ENCODE measurements at regions not wholly inside any gene's neighbourhood (a gene's known extent, or its start where the extent isn't known, plus 50 kb on each side); places are given as distances from the start of the nearest gene placed in this dataset.

DNA sequence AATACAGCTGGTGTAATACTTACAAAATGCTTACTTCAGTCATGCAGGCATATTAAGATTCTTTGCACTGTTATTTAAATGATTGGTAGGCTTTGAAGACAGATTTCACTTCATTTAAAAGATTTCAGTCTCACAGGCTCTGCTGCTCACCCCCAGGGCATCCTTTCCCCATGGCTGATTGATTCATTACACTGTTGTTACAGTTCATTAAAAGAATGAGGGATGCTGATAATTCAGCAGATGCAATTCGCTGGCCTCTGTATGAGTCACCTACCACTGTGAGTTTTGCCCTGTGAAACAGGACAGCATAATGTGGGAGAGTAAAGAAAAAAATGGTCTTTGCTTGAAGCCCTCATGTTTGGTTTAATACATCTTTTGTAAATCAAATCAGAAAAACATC lies 246.9 kb downstream of the CYLC2 start:
- TF ChIP-seq CTCF (IDR thresholded peaks at IDR 0.05; ENCODE audit: low read length) (no peak), EZH2 (IDR thresholded peaks at IDR 0.05; ENCODE audit: borderline replicate concordance, low read length) (no peak)
